ENCODE measurements at regions not wholly inside any gene's neighbourhood (a gene's known extent, or its start where the extent isn't known, plus 50 kb on each side); places are given as distances from the start of the nearest gene placed in this dataset.

GRCh38 chr10:84837041-84837812 is 508.8 kb downstream of the CCSER2 start:
- no peak for TF ChIP-seq CTCF (IDR thresholded peaks at IDR 0.05; ENCODE audit: borderline replicate concordance, extremely low read depth, insufficient read depth)
- intact Hi-C loops (cut with DNase I): no loop called here
- no peaks in the 10 kb centered on the region for H3K9me3 ChIP-seq (ENCODE audit: control insufficient read depth in 2 of 3, insufficient read depth in 1 of 3, low read length in 3 of 3)
- H3K36me3 ChIP-seq (ENCODE audit: control insufficient read depth in 2 of 3, insufficient read depth in 3 of 3, low read length in 3 of 3): no peaks in the 10 kb centered on the region
- no peak overlapping the region for H3K4me3 ChIP-seq (ENCODE audit: low read length in 3 of 3)
- H3K27ac ChIP-seq (ENCODE audit: low read depth in 2 of 2, low read length in 2 of 2): no peak overlapping the region
- no peaks in the 10 kb centered on the region for H3K4me1 ChIP-seq (ENCODE audit: control insufficient read depth in 2 of 3, insufficient read depth in 2 of 3, low read depth in 1 of 3, low read length in 3 of 3)
- FAIRE-seq: no peak
- no peak overlapping the region for H3K9ac ChIP-seq (ENCODE audit: low read length in 3 of 3)
- no peaks in the 10 kb centered on the region for H3K27me3 ChIP-seq (ENCODE audit: control insufficient read depth, insufficient read depth, low read length)
- no peak for DNase-seq

- Histone ChIP-seq H3K9ac (ENCODE audit: low read length in 3 of 3) (no peak overlapping the region), H3K27ac (ENCODE audit: low read depth in 2 of 2, low read length in 2 of 2) (no peak overlapping the region), H3K9me3 (ENCODE audit: control insufficient read depth in 2 of 3, insufficient read depth in 1 of 3, low read length in 3 of 3) (no peaks in the 10 kb centered on the region), H3K4me1 (ENCODE audit: control insufficient read depth in 2 of 3, insufficient read depth in 2 of 3, low read depth in 1 of 3, low read length in 3 of 3) (no peaks in the 10 kb centered on the region), H3K36me3 (ENCODE audit: control insufficient read depth in 2 of 3, insufficient read depth in 3 of 3, low read length in 3 of 3) (no peaks in the 10 kb centered on the region), H3K27me3 (ENCODE audit: control insufficient read depth, insufficient read depth, low read length) (no peaks in the 10 kb centered on the region), H3K4me3 (ENCODE audit: low read length in 3 of 3) (no peak overlapping the region)
- DNase-seq: no peak
- TF ChIP-seq CTCF (IDR thresholded peaks at IDR 0.05; ENCODE audit: borderline replicate concordance, extremely low read depth, insufficient read depth): no peak
- intact Hi-C loops (cut with DNase I): no loop called here
- FAIRE-seq: no peak
Observed at GRCh38 chr10:84837877-84838276, 509.5 kb downstream of the CCSER2 start.

GRCh38 chr10:84838851-84839250 is 510.5 kb downstream of the CCSER2 start:
- Histone ChIP-seq H3K27ac (ENCODE audit: low read depth in 2 of 2, low read length in 2 of 2) (no peak overlapping the region), H3K4me1 (ENCODE audit: control insufficient read depth in 2 of 3, insufficient read depth in 2 of 3, low read depth in 1 of 3, low read length in 3 of 3) (no peaks in the 10 kb centered on the region), H3K9ac (ENCODE audit: low read length in 3 of 3) (no peak overlapping the region), H3K4me3 (ENCODE audit: low read length in 3 of 3) (no peak overlapping the region), H3K27me3 (ENCODE audit: control insufficient read depth, insufficient read depth, low read length) (no peaks in the 10 kb centered on the region), H3K9me3 (ENCODE audit: control insufficient read depth in 2 of 3, insufficient read depth in 1 of 3, low read length in 3 of 3) (no peaks in the 10 kb centered on the region), H3K36me3 (ENCODE audit: control insufficient read depth in 2 of 3, insufficient read depth in 3 of 3, low read length in 3 of 3) (no peaks in the 10 kb centered on the region)
- FAIRE-seq (no peak), DNase-seq (peak in 1 of 5 donors; percentile 60)
- TF ChIP-seq CTCF (IDR thresholded peaks at IDR 0.05; ENCODE audit: borderline replicate concordance, extremely low read depth, insufficient read depth): no peak
- intact Hi-C loops (cut with DNase I): no loop called here

GRCh38 chr10:84842593-84842992 is 514.2 kb downstream of the CCSER2 start:
- no peaks in the 10 kb centered on the region for H3K4me1 ChIP-seq (ENCODE audit: control insufficient read depth in 2 of 3, insufficient read depth in 2 of 3, low read depth in 1 of 3, low read length in 3 of 3)
- no peaks in the 10 kb centered on the region for H3K36me3 ChIP-seq (ENCODE audit: control insufficient read depth in 2 of 3, insufficient read depth in 3 of 3, low read length in 3 of 3)
- FAIRE-seq: no peak
- intact Hi-C loops (cut with DNase I): no loop called here
- H3K9ac ChIP-seq (ENCODE audit: low read length in 3 of 3): no peak overlapping the region
- no peaks in the 10 kb centered on the region for H3K9me3 ChIP-seq (ENCODE audit: control insufficient read depth in 2 of 3, insufficient read depth in 1 of 3, low read length in 3 of 3)
- no peak overlapping the region for H3K27ac ChIP-seq (ENCODE audit: low read depth in 2 of 2, low read length in 2 of 2)
- H3K27me3 ChIP-seq (ENCODE audit: control insufficient read depth, insufficient read depth, low read length): no peaks in the 10 kb centered on the region
- no peak overlapping the region for H3K4me3 ChIP-seq (ENCODE audit: low read length in 3 of 3)
- DNase-seq: no peak
- no peak for TF ChIP-seq CTCF (IDR thresholded peaks at IDR 0.05; ENCODE audit: borderline replicate concordance, extremely low read depth, insufficient read depth)

Measured in kidney (tissue), 13 donors.